HEK293 (cell line): ENCODE measurements at regions not wholly inside any gene's neighbourhood (a gene's known extent, or its start where the extent isn't known, plus 50 kb on each side); places are given as distances from the start of the nearest gene placed in this dataset.
"Not testable (repeated sequence)": the region's sequence is repeated elsewhere in the genome, so short reads cannot be mapped to it uniquely, and the experiment has no call there.

ENCODE experiments used
- CTCF ChIP-seq: fragments of 450-650 bp; formaldehyde crosslinking; IDR thresholded peaks from 2 replicates; pipeline ENCODE4 v1.5.1; 2016; ENCODE audit warnings: missing biosample characterization, missing genetic modification characterization
- INSM2 ChIP-seq: fragments of 450-650 bp; formaldehyde crosslinking; IDR thresholded peaks from 2 replicates; pipeline ENCODE4 v1.5.1; 2016; ENCODE audit warnings: missing biosample characterization, missing genetic modification characterization
- PBX3 ChIP-seq: sonication (generic); formaldehyde crosslinking; IDR thresholded peaks from 2 replicates; pipeline ENCODE4 v1.8.1; 2022; ENCODE audit warnings: mild to moderate bottlenecking, moderate library complexity, missing genetic modification reagents
- REST ChIP-seq: fragments of 450-650 bp; formaldehyde crosslinking; IDR thresholded peaks from 2 replicates; pipeline ENCODE4 v1.5.1; 2016; ENCODE audit warnings: missing biosample characterization, missing genetic modification characterization
- SETDB1 ChIP-seq: IDR thresholded peaks from one replicate; pipeline ENCODE4 v1.6.1; 2017; ENCODE audit warnings: mild to moderate bottlenecking, low read length, moderate library complexity, mixed read lengths; ENCODE audit not compliant: insufficient read length
- ZNF19 ChIP-seq: fragments of 450-650 bp; formaldehyde crosslinking; IDR thresholded peaks from 2 replicates; pipeline ENCODE4; 2016; ENCODE audit warnings: missing biosample characterization, missing genetic modification characterization, low read depth
- ZNF473 ChIP-seq: fragments of 450-650 bp; formaldehyde crosslinking; IDR thresholded peaks from 2 replicates; pipeline ENCODE4 v1.5.1; 2017; ENCODE audit warnings: missing biosample characterization, missing genetic modification characterization

GRCh38 chrX:51001733-51002632 lies 91.4 kb downstream of the BMP15 start:
- not testable (repeated sequence) for TF ChIP-seq ZNF19 (tag by site-specific recombination); SETDB1; CTCF (tag by site-specific recombination); ZNF473 (tag by site-specific recombination); INSM2 (tag by site-specific recombination); REST (tag by site-specific recombination); PBX3 (CRISPR knock-in tag)
